Adrenal gland (tissue), 9 donors: ENCODE measurements at regions not wholly inside any gene's neighbourhood (a gene's known extent, or its start where the extent isn't known, plus 50 kb on each side); places are given as distances from the start of the nearest gene placed in this dataset.
"Not testable (repeated sequence)": the region's sequence is repeated elsewhere in the genome, so short reads cannot be mapped to it uniquely, and the experiment has no call there.

Experiments
- DNase-seq, 7 donors: peaks; one replicate each; pipeline ENCODE4 v3.0.0-alpha.2; 2019 to 2020
- H3K27ac ChIP-seq, 5 donors: fragments of 200-600 bp; sonication (generic) in 4 of 5; 1 replicate in 3 of 5; 2 replicates in 2 of 5; pipeline versions ENCODE4 v1.5.1 to v1.8.0; 2016 to 2020; ENCODE audit warnings: mild to moderate bottlenecking in 1 of 5
- H3K27me3 ChIP-seq: fragments of 200-600 bp; 2 replicates; pipeline ENCODE4 v1.8.0; 2021
- H3K36me3 ChIP-seq, 2 donors: fragments of 200-600 bp; replicated peaks in 1 of 2; 1 replicate in 1 of 2; 2 replicates in 1 of 2; pipeline versions ENCODE4 v1.5.1 to v1.8.0; 2018 to 2022
- H3K4me1 ChIP-seq, 2 donors: fragments of 200-600 bp; replicated peaks in 1 of 2; 1 replicate in 1 of 2; 2 replicates in 1 of 2; pipeline versions ENCODE4 v1.5.1 to v1.8.0; 2018 to 2021
- H3K4me3 ChIP-seq, 4 donors: fragments of 200-600 bp; sonication (generic) in 3 of 4; one replicate each; pipeline ENCODE4 v1.5.1; 2016 to 2018
- H3K9me3 ChIP-seq, 3 donors: fragments of 200-600 bp; sonication (generic) in 1 of 3; replicated peaks in 1 of 3; 1 replicate in 2 of 3; 2 replicates in 1 of 3; pipeline versions ENCODE4 v1.5.1 to v1.8.0; 2016 to 2021
- CTCF ChIP-seq, 6 experiments: fragments of 450-650 bp in 4 of 6; fragments of 200-600 bp in 2 of 6; sonication (generic) in 1 of 6; IDR thresholded peaks; 1 replicate in 5 of 6; 2 replicates in 1 of 6; pipeline versions ENCODE4 v1.5.1 to v1.8.0; 2016 to 2021; ENCODE audit warnings: antibody characterized with exemption in 6 of 6, mild to moderate bottlenecking in 2 of 6, moderate library complexity in 1 of 6
- POLR2A ChIP-seq, 2 donors: fragments of 450-650 bp; IDR thresholded peaks; one replicate each; pipeline ENCODE4 v1.6.1; 2017; ENCODE audit warnings: antibody characterized with exemption in 2 of 2, mild to moderate bottlenecking in 2 of 2, moderate library complexity in 1 of 2
- WGBS, 4 donors: extraction: QIAGEN DNeasy Blood & Tissue Kit in 2 of 4; methylation state at CpG; one replicate each; pipeline versions ENCODE4 v1.1.5 to v1.1.7; 2013 to 2017; 5-methylcytosine and 5-hydroxymethylcytosine counted together
- intact Hi-C, 2 donors: fragments of 100-400 bp; cut with DNase I; formaldehyde crosslinking; loops; one replicate each; pipeline versions ENCODE4 v1.14.1 to v1.15.0; 2022 to 2023
- donor health status: healthy with polysubstance abuse.
- donor health status: Bipolar disorder and iron deficiency.
- donor health status: DM: yes; HTN: yes; CAD: no.
- donor health status: DM: no; HTN: no; CAD: no.
- donor health status: DM: no; HTN: no; CAD: no.

DNA sequence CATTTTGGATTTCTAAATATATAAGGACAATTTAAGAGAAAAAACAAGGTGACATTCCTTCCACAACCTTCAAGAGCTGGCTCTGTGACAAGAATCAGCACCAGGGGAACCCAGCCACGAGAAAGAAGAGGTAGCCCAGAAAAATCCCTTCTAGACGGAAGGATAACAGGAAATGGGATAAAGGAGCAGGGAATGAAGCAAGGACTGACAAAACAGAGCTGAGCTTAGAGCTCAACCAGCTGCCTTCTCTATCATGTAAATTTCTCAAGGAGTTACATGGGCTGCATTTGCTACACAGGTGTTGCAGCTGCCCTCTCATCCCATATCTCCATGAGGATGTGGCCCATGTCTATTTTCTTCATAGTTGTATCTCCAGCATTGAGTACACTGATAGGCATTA, 154.2 kb upstream of the PRDX4 start:
- H3K36me3 ChIP-seq, result no peaks in the 10 kb centered on the region
- intact Hi-C loops, result no loop called here
- TF ChIP-seq CTCF (IDR thresholded peaks at IDR 0.05) (no peak), POLR2A (IDR thresholded peaks at IDR 0.05) (no peak)
- DNase-seq, result no peak
- no peaks in the 10 kb centered on the region for H3K4me1 ChIP-seq
- WGBS, 4 donors, result 19 to 28% (median 25%) methylated on average over 2 of the region's 2 CpGs
- no peak overlapping the region for H3K27ac ChIP-seq
- no peaks in the 10 kb centered on the region for H3K9me3 ChIP-seq
- no peak overlapping the region for H3K4me3 ChIP-seq
- peaks cover 3% of the 10 kb centered on the region for H3K27me3 ChIP-seq

GRCh38 chrX:23514082-23514481, 153.2 kb upstream of the PRDX4 start:
- TF ChIP-seq POLR2A (IDR thresholded peaks at IDR 0.05) (no peak), CTCF (IDR thresholded peaks at IDR 0.05) (no peak)
- no peak for DNase-seq
- Histone ChIP-seq H3K4me1 (no peaks in the 10 kb centered on the region), H3K36me3 (no peaks in the 10 kb centered on the region), H3K4me3 (no peak overlapping the region), H3K27me3 (peaks cover 3% of the 10 kb centered on the region), H3K9me3 (no peaks in the 10 kb centered on the region), H3K27ac (no peak overlapping the region)
- 83 to 93% (median 84%) methylated on average over 2 of the region's 2 CpGs for WGBS, 4 donors
- intact Hi-C loops, result no loop called here

DNA sequence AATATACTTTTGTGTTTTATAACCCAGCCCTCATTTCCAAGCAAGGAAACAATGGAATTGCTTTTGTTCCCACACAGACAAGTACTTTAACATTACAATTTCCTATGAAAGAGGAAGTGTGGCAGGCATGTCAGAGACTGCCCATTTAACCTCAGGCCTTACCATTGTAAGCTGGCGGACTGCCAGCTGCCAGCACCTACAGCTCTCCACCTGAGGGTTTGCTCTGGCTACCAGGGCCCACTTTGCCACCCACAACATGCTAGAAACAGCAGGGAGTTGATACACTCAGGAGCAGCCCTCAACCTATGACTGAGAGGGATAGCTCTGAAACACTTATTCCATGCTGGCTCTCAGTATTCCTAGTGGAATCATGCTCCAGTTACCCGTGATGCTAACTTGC, 152.3 kb upstream of the PRDX4 start:
- no peak for TF ChIP-seq CTCF (IDR thresholded peaks at IDR 0.05)
- TF ChIP-seq POLR2A (IDR thresholded peaks at IDR 0.05), result no peak

DNA sequence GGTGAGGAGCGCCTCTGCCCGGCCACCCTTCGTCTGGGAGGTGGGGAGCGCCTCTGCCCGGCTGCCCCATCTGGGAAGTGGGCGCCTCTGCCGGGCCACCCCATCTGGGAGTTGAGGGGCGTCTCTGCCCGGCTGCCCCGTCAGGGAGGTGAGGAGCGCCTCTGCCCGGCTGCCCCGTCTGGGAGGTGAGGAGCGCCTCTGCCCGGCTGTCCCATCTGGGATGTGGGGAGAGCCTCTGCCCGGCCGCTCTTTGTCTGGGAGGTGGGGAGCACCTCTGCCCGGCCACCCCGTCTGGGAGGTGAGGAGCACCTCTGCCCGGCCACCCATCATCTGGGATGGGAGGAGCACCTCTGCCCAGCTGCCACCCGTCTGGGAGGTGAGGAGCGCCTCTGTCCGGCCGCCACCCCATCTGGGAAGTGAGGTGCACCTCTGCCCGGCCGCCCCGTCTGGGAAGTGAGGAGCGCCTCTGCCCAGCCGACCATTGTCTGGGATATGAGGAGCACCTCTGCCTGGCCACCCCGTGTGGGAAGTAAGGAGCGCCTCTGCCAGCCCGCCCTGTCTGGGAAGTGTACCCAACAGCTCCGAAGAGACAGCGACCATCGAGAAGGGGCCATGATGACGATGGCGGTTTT, 144.2 kb upstream of the PRDX4 start:
- H3K4me1 ChIP-seq, H3K27me3 ChIP-seq, intact Hi-C loops, H3K36me3 ChIP-seq, H3K9me3 ChIP-seq, DNase-seq, H3K27ac ChIP-seq, H3K4me3 ChIP-seq: not testable (repeated sequence)
- WGBS, 4 donors, result 93 to 95% (median 95%) methylated on average over 3 to 37 of the region's 37 CpGs

More for the DNA sequence above, 152.3 kb upstream of the PRDX4 start:
- Histone ChIP-seq H3K4me1 (no peaks in the 10 kb centered on the region), H3K4me3 (no peak overlapping the region), H3K36me3 (no peaks in the 10 kb centered on the region), H3K9me3 (no peaks in the 10 kb centered on the region), H3K27ac (no peak overlapping the region), H3K27me3 (peaks cover 3% of the 10 kb centered on the region)
- DNase-seq, result no peak
- intact Hi-C loops, result no loop called here
- WGBS, 4 donors, result 30 to 70% (median 44%) methylated on average over 1 to 2 of the region's 2 CpGs

DNA sequence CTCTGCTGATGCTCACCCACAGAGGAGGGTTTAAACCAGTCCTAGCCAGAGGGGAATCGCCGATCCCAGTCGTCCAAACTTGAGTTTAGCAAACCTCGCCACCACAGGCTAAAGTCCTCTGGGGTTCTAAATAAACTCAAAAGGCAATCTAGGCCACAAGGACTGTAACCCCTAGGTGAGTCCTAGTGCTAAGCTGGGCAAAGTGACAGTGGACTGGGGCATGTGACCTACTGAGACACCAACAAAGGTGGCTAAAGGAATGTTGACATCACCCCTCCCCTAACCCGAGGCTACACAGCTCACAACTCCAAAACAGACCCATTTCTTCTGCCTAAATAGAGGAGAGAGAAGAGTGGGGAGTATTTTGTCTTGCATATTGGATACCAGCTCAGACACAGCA, 142.8 kb upstream of the PRDX4 start:
- no peaks in the 10 kb centered on the region for H3K27me3 ChIP-seq
- H3K9me3 ChIP-seq, result no peaks in the 10 kb centered on the region
- no peak overlapping the region for H3K27ac ChIP-seq
- H3K4me3 ChIP-seq, result no peak overlapping the region
- H3K36me3 ChIP-seq, result no peaks in the 10 kb centered on the region
- WGBS, 4 donors, result 72 to 82% (median 81%) methylated on average over 5 of the region's 5 CpGs; no CpG with 5 or more reads in 1 of the 4 donors
- intact Hi-C loops, result no loop called here
- H3K4me1 ChIP-seq, result no peaks in the 10 kb centered on the region
- no peak for TF ChIP-seq POLR2A (IDR thresholded peaks at IDR 0.05)
- TF ChIP-seq CTCF (IDR thresholded peaks at IDR 0.05), result no peak
- no peak for DNase-seq
